ENCODE measurements at regions not wholly inside any gene's neighbourhood (a gene's known extent, or its start where the extent isn't known, plus 50 kb on each side); places are given as distances from the start of the nearest gene placed in this dataset.

DNA sequence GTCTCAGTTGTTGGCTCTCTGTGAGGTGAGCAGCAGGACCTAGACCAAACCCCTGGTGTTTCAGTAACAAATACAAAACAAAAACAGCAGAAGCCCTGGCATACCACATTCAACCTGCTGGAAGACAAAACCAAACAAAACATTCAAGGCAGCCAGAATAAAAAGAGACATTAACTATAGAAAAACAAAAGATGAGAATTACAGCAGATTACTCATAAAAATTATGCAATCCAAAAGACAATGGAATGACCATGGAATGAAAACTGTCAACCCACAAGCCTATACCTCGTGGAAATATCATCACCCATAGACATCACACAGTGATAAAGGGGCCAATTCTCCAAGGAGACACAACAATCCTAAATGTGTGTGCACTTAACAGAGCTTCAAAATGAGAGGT lies 106.0 kb upstream of the IQSEC1 start (continued):
- TF ChIP-seq, protein P1, sequence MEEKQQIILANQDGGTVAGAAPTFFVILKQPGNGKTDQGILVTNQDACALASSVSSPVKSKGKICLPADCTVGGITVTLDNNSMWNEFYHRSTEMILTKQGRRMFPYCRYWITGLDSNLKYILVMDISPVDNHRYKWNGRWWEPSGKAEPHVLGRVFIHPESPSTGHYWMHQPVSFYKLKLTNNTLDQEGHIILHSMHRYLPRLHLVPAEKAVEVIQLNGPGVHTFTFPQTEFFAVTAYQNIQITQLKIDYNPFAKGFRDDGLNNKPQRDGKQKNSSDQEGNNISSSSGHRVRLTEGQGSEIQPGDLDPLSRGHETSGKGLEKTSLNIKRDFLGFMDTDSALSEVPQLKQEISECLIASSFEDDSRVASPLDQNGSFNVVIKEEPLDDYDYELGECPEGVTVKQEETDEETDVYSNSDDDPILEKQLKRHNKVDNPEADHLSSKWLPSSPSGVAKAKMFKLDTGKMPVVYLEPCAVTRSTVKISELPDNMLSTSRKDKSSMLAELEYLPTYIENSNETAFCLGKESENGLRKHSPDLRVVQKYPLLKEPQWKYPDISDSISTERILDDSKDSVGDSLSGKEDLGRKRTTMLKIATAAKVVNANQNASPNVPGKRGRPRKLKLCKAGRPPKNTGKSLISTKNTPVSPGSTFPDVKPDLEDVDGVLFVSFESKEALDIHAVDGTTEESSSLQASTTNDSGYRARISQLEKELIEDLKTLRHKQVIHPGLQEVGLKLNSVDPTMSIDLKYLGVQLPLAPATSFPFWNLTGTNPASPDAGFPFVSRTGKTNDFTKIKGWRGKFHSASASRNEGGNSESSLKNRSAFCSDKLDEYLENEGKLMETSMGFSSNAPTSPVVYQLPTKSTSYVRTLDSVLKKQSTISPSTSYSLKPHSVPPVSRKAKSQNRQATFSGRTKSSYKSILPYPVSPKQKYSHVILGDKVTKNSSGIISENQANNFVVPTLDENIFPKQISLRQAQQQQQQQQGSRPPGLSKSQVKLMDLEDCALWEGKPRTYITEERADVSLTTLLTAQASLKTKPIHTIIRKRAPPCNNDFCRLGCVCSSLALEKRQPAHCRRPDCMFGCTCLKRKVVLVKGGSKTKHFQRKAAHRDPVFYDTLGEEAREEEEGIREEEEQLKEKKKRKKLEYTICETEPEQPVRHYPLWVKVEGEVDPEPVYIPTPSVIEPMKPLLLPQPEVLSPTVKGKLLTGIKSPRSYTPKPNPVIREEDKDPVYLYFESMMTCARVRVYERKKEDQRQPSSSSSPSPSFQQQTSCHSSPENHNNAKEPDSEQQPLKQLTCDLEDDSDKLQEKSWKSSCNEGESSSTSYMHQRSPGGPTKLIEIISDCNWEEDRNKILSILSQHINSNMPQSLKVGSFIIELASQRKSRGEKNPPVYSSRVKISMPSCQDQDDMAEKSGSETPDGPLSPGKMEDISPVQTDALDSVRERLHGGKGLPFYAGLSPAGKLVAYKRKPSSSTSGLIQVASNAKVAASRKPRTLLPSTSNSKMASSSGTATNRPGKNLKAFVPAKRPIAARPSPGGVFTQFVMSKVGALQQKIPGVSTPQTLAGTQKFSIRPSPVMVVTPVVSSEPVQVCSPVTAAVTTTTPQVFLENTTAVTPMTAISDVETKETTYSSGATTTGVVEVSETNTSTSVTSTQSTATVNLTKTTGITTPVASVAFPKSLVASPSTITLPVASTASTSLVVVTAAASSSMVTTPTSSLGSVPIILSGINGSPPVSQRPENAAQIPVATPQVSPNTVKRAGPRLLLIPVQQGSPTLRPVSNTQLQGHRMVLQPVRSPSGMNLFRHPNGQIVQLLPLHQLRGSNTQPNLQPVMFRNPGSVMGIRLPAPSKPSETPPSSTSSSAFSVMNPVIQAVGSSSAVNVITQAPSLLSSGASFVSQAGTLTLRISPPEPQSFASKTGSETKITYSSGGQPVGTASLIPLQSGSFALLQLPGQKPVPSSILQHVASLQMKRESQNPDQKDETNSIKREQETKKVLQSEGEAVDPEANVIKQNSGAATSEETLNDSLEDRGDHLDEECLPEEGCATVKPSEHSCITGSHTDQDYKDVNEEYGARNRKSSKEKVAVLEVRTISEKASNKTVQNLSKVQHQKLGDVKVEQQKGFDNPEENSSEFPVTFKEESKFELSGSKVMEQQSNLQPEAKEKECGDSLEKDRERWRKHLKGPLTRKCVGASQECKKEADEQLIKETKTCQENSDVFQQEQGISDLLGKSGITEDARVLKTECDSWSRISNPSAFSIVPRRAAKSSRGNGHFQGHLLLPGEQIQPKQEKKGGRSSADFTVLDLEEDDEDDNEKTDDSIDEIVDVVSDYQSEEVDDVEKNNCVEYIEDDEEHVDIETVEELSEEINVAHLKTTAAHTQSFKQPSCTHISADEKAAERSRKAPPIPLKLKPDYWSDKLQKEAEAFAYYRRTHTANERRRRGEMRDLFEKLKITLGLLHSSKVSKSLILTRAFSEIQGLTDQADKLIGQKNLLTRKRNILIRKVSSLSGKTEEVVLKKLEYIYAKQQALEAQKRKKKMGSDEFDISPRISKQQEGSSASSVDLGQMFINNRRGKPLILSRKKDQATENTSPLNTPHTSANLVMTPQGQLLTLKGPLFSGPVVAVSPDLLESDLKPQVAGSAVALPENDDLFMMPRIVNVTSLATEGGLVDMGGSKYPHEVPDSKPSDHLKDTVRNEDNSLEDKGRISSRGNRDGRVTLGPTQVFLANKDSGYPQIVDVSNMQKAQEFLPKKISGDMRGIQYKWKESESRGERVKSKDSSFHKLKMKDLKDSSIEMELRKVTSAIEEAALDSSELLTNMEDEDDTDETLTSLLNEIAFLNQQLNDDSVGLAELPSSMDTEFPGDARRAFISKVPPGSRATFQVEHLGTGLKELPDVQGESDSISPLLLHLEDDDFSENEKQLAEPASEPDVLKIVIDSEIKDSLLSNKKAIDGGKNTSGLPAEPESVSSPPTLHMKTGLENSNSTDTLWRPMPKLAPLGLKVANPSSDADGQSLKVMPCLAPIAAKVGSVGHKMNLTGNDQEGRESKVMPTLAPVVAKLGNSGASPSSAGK (IDR thresholded peaks at IDR 0.05), result 0 out of 2 replicates have a peak, but pooled peaks have one; percentile 8
- no peak for TF ChIP-seq MEF2D (tag; conservative IDR thresholded peaks at IDR 0.05; ENCODE audit: low read depth)
- no peak for TF ChIP-seq ZNF695 (CRISPR knock-in tag; IDR thresholded peaks at IDR 0.05)
- 0 out of 4 replicates have a peak, but pooled peaks of 1 of the 2 experiments have one; percentile 67 for TF ChIP-seq HDAC1 (IDR thresholded peaks at IDR 0.05)
- TF ChIP-seq MEIS2 (IDR thresholded peaks at IDR 0.05; ENCODE audit: partially characterized antibody), result no peak
- no peak for TF ChIP-seq CEBPG (CRISPR knock-in tag; IDR thresholded peaks at IDR 0.05)
- peak; percentile 52 to 63 for TF ChIP-seq CEBPG (tag; conservative IDR thresholded peaks at IDR 0.05 in 1 of 2, IDR thresholded peaks at IDR 0.05 in 1 of 2)
- peak; percentile 62; the same call in 1 of the 2 replicates for TF ChIP-seq EHMT2 (IDR thresholded peaks at IDR 0.05)
- TF ChIP-seq, protein P2, sequence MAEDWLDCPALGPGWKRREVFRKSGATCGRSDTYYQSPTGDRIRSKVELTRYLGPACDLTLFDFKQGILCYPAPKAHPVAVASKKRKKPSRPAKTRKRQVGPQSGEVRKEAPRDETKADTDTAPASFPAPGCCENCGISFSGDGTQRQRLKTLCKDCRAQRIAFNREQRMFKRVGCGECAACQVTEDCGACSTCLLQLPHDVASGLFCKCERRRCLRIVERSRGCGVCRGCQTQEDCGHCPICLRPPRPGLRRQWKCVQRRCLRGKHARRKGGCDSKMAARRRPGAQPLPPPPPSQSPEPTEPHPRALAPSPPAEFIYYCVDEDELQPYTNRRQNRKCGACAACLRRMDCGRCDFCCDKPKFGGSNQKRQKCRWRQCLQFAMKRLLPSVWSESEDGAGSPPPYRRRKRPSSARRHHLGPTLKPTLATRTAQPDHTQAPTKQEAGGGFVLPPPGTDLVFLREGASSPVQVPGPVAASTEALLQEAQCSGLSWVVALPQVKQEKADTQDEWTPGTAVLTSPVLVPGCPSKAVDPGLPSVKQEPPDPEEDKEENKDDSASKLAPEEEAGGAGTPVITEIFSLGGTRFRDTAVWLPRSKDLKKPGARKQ (CRISPR knock-in tag; IDR thresholded peaks at IDR 0.05), result no peak
- 0 out of 2 replicates have a peak, but pooled peaks have one; percentile 27 for TF ChIP-seq HLTF (IDR thresholded peaks at IDR 0.05)
- TF ChIP-seq TRIM28 (IDR thresholded peaks at IDR 0.05), result peak; percentile 99
- no peak for TF ChIP-seq DMBX1 (CRISPR knock-in tag; IDR thresholded peaks at IDR 0.05; ENCODE audit: borderline replicate concordance)
- TF ChIP-seq XRCC3 (IDR thresholded peaks at IDR 0.05), result peak; percentile 81

Measured in K562 (cell line).